ENCODE measurements at regions not wholly inside any gene's neighbourhood (a gene's known extent, or its start where the extent isn't known, plus 50 kb on each side); places are given as distances from the start of the nearest gene placed in this dataset.

- no peak for DNase-seq (ENCODE audit: low read depth)
- no peak for TF ChIP-seq CTCF (IDR thresholded peaks at IDR 0.05; ENCODE audit: insufficient read depth, low read depth, low read length, missing control alignments)
- H3K4me3 ChIP-seq (ENCODE audit: low read length), result no peak overlapping the region
Observed at GRCh38 chr4:81574991-81575390, 103.3 kb upstream of the RASGEF1B start.

GRCh38 chr4:81573840-81574239 is 102.1 kb upstream of the RASGEF1B start:
- DNase-seq (ENCODE audit: low read depth), result no peak
- TF ChIP-seq CTCF (IDR thresholded peaks at IDR 0.05; ENCODE audit: insufficient read depth, low read depth, low read length, missing control alignments), result no peak
- no peak overlapping the region for H3K4me3 ChIP-seq (ENCODE audit: low read length)

- no peak for TF ChIP-seq CTCF (IDR thresholded peaks at IDR 0.05; ENCODE audit: insufficient read depth, low read depth, low read length, missing control alignments)
- no peak overlapping the region for H3K4me3 ChIP-seq (ENCODE audit: low read length)
- no peak for DNase-seq (ENCODE audit: low read depth)
Observed at GRCh38 chr4:81572402-81572801, 100.7 kb upstream of the RASGEF1B start.

GRCh38 chr4:81571105-81571504 is 99.4 kb upstream of the RASGEF1B start:
- no peak for TF ChIP-seq CTCF (IDR thresholded peaks at IDR 0.05; ENCODE audit: insufficient read depth, low read depth, low read length, missing control alignments)

GRCh38 chr4:81566161-81566591 is 94.5 kb upstream of the RASGEF1B start:
- H3K4me3 ChIP-seq (ENCODE audit: low read length), result no peak overlapping the region
- no peak for DNase-seq (ENCODE audit: low read depth)
- no peak for TF ChIP-seq CTCF (IDR thresholded peaks at IDR 0.05; ENCODE audit: insufficient read depth, low read depth, low read length, missing control alignments)

More at GRCh38 chr4:81571105-81571504, 99.4 kb upstream of the RASGEF1B start:
- DNase-seq (ENCODE audit: low read depth), result peak; percentile 61
- no peak overlapping the region for H3K4me3 ChIP-seq (ENCODE audit: low read length)

- H3K4me3 ChIP-seq (ENCODE audit: low read length), result no peak overlapping the region
- DNase-seq (ENCODE audit: low read depth), result peak; percentile 16
- no peak for TF ChIP-seq CTCF (IDR thresholded peaks at IDR 0.05; ENCODE audit: insufficient read depth, low read depth, low read length, missing control alignments)
Observed at GRCh38 chr4:81565142-81565870, 93.6 kb upstream of the RASGEF1B start.

GRCh38 chr4:81564025-81564424 is 92.3 kb upstream of the RASGEF1B start:
- DNase-seq (ENCODE audit: low read depth), result no peak
- TF ChIP-seq CTCF (IDR thresholded peaks at IDR 0.05; ENCODE audit: insufficient read depth, low read depth, low read length, missing control alignments), result no peak
- H3K4me3 ChIP-seq (ENCODE audit: low read length), result no peak overlapping the region

Measured in epithelial cell of esophagus (primary cell).